H9 (cell line): ENCODE measurements at regions not wholly inside any gene's neighbourhood (a gene's known extent, or its start where the extent isn't known, plus 50 kb on each side); places are given as distances from the start of the nearest gene placed in this dataset.

Experiments used
- DNase-seq: peaks from one replicate; pipeline ENCODE4 v3.0.0-alpha.2; 2017
- H2AFZ ChIP-seq: one replicate; pipeline ENCODE4 v1.6.1; 2013; ENCODE audit warnings: mild to moderate bottlenecking, low read length, control low read depth, moderate library complexity
- H2AK5ac ChIP-seq: 2 replicates; pipeline ENCODE4 v1.6.1; 2013; ENCODE audit warnings: low read length, control low read depth, mixed read lengths; ENCODE audit not compliant: insufficient read length
- H2BK120ac ChIP-seq: one replicate; pipeline ENCODE4 v1.6.1; 2013; ENCODE audit warnings: low read depth, mild to moderate bottlenecking, low read length, control low read depth, inconsistent platforms; ENCODE audit not compliant: poor library complexity, severe bottlenecking
- H2BK12ac ChIP-seq: 2 replicates; pipeline ENCODE4 v1.6.1; 2013; ENCODE audit warnings: low read length, control low read depth, mixed read lengths, low read depth; ENCODE audit not compliant: insufficient read length
- H2BK15ac ChIP-seq: 2 replicates; pipeline ENCODE4 v1.6.1; 2013; ENCODE audit warnings: low read depth, low read length, control low read depth
- H2BK20ac ChIP-seq: one replicate; pipeline ENCODE4 v1.6.1; 2013; ENCODE audit warnings: low read depth, mild to moderate bottlenecking, low read length, control low read depth, inconsistent platforms; ENCODE audit not compliant: poor library complexity, severe bottlenecking
- H2BK5ac ChIP-seq: 2 replicates; pipeline ENCODE4 v1.6.1; 2013; ENCODE audit warnings: low read length, control low read depth, mixed read lengths; ENCODE audit not compliant: insufficient read length
- H3K14ac ChIP-seq: 2 replicates; pipeline ENCODE4 v1.6.1; 2013; ENCODE audit warnings: low read length, control low read depth; ENCODE audit not compliant: insufficient read depth
- H3K18ac ChIP-seq: 2 replicates; pipeline ENCODE4 v1.6.1; 2013; ENCODE audit warnings: low read depth, mild to moderate bottlenecking, mixed read lengths, low read length, control low read depth; ENCODE audit not compliant: insufficient read length
- H3K23ac ChIP-seq: 2 replicates; pipeline ENCODE4 v1.6.1; 2013; ENCODE audit warnings: low read length, control low read depth, mixed read lengths, low read depth; ENCODE audit not compliant: insufficient read length
- H3K23me2 ChIP-seq: 2 replicates; pipeline ENCODE4 v1.6.1; 2013; ENCODE audit warnings: low read depth, mild to moderate bottlenecking, mixed read lengths, low read length, control low read depth; ENCODE audit not compliant: insufficient read length, poor library complexity, severe bottlenecking
- H3K27ac ChIP-seq: 2 replicates; pipeline ENCODE4 v1.5.1; 2013; ENCODE audit warnings: low read length, control low read depth, mixed read lengths, low read depth; ENCODE audit not compliant: insufficient read length
- H3K27me3 ChIP-seq: 2 replicates; pipeline ENCODE4 v1.6.1; 2013; ENCODE audit warnings: low read length, control low read depth, inconsistent platforms; ENCODE audit not compliant: insufficient read depth
- H3K4ac ChIP-seq: 2 replicates; pipeline ENCODE4 v1.6.1; 2013; ENCODE audit warnings: low read depth, mild to moderate bottlenecking, control low read depth, inconsistent platforms, low read length, moderate library complexity
- H3K4me1 ChIP-seq: 2 replicates; pipeline ENCODE4 v1.6.1; 2013; ENCODE audit warnings: low read length, control low read depth, inconsistent platforms; ENCODE audit not compliant: insufficient read depth
- H3K4me2 ChIP-seq: 2 replicates; pipeline ENCODE4 v1.6.1; 2013; ENCODE audit warnings: low read length, control low read depth, mixed read lengths; ENCODE audit not compliant: insufficient read length, insufficient read depth
- H3K56ac ChIP-seq: 2 replicates; pipeline ENCODE4 v1.6.1; 2013; ENCODE audit warnings: low read depth, mild to moderate bottlenecking, mixed read lengths, low read length, control low read depth; ENCODE audit not compliant: insufficient read length
- H3K79me1 ChIP-seq: 2 replicates; pipeline ENCODE4 v1.6.1; 2013; ENCODE audit warnings: low read depth, mild to moderate bottlenecking, moderate library complexity, low read length, control low read depth, inconsistent platforms; ENCODE audit not compliant: insufficient read depth, poor library complexity, severe bottlenecking
- H3K79me2 ChIP-seq: 2 replicates; pipeline ENCODE4 v1.6.1; 2013; ENCODE audit warnings: low read length, control low read depth, inconsistent platforms; ENCODE audit not compliant: insufficient read depth
- H3K9ac ChIP-seq: 2 replicates; pipeline ENCODE4 v1.6.1; 2013; ENCODE audit warnings: low read length, control low read depth, mixed read lengths; ENCODE audit not compliant: insufficient read length; ENCODE audit errors: extremely low read depth
- H3K9me3 ChIP-seq: one replicate; pipeline ENCODE4 v1.6.1; 2013; ENCODE audit warnings: low read depth, low read length, inconsistent platforms; ENCODE audit not compliant: control insufficient read depth
- H3T11ph ChIP-seq: one replicate; pipeline ENCODE4 v1.6.1; 2013; ENCODE audit warnings: mild to moderate bottlenecking, low read length, control low read depth, inconsistent platforms
- H4K20me1 ChIP-seq: one replicate; pipeline ENCODE4 v1.6.1; 2013; ENCODE audit not compliant: control insufficient read depth, insufficient read length, insufficient read depth
- H4K5ac ChIP-seq: 2 replicates; pipeline ENCODE4 v1.6.1; 2013; ENCODE audit warnings: low read depth, mild to moderate bottlenecking, mixed read lengths, low read length, control low read depth; ENCODE audit not compliant: insufficient read length
- H4K8ac ChIP-seq: replicated peaks from 2 replicates; pipeline ENCODE4 v1.6.1; 2013; ENCODE audit warnings: low read length, control low read depth, mixed read lengths, low read depth; ENCODE audit not compliant: insufficient read length
- H4K91ac ChIP-seq: 2 replicates; pipeline ENCODE4 v1.6.1; 2013; ENCODE audit warnings: low read depth, mild to moderate bottlenecking, moderate library complexity, mixed read lengths, low read length, control low read depth; ENCODE audit not compliant: insufficient read length
- H3K27ac Mint-ChIP-seq, 3 experiments: 2 replicates in 2 of 3; 3 replicates in 1 of 3; pipeline ENCODE4 v1.8.0; 2020 to 2021; ENCODE audit warnings: mixed read lengths in 3 of 3, mild to moderate bottlenecking in 1 of 3, moderate library complexity in 1 of 3
- H3K27me3 Mint-ChIP-seq: 2 replicates; pipeline ENCODE4 v1.8.0; 2021; ENCODE audit warnings: low read depth, mild to moderate bottlenecking, moderate library complexity, mixed read lengths
- H3K36me3 Mint-ChIP-seq, 3 experiments: 2 replicates in 2 of 3; 3 replicates in 1 of 3; pipeline ENCODE4 v1.8.0; 2020 to 2021; ENCODE audit warnings: low read depth in 3 of 3, mixed read lengths in 3 of 3; ENCODE audit not compliant: insufficient read depth in 1 of 3
- H3K4me1 Mint-ChIP-seq, 2 experiments: 2 replicates each; pipeline ENCODE4 v1.8.0; 2020; ENCODE audit warnings: mixed read lengths in 2 of 2
- H3K4me3 Mint-ChIP-seq, 2 experiments: 2 replicates in 1 of 2; 3 replicates in 1 of 2; pipeline ENCODE4 v1.8.0; 2020 to 2021; ENCODE audit warnings: mild to moderate bottlenecking in 2 of 2, mixed read lengths in 2 of 2, moderate library complexity in 1 of 2
- H3K9me3 Mint-ChIP-seq, 2 experiments: 2 replicates in 1 of 2; 3 replicates in 1 of 2; pipeline ENCODE4 v1.8.0; 2020; ENCODE audit warnings: mild to moderate bottlenecking in 2 of 2, mixed read lengths in 2 of 2, moderate library complexity in 1 of 2
- CTCF ChIP-seq: fragments of 200-600 bp; sonication (generic); conservative IDR thresholded peaks from 3 replicates; pipeline ENCODE4 v1.8.0; 2021; ENCODE audit warnings: antibody characterized with exemption, mild to moderate bottlenecking
- WGBS: extraction: QIAGEN DNeasy Blood & Tissue Kit; methylation state at CpG from one replicate; pipeline ENCODE4 v1.1.7; 2013; ENCODE audit warnings: missing lambda C conversion rate, low lambda C conversion rate, mixed read lengths; ENCODE audit not compliant: insufficient read length; ENCODE audit errors: extremely low coverage; 5-methylcytosine and 5-hydroxymethylcytosine counted together

GRCh38 chr7:15828881-15829280 lies 142.4 kb upstream of the MEOX2 start:
- Histone ChIP-seq H4K5ac (no peak overlapping the region), H3K79me1 (no peaks in the 10 kb centered on the region), H4K20me1 (no peaks in the 10 kb centered on the region), H2BK120ac (no peak overlapping the region), H3K4me1 (no peaks in the 10 kb centered on the region), H3K18ac (no peak overlapping the region), H3K23me2 (no peaks in the 10 kb centered on the region), H3K27me3 (no peaks in the 10 kb centered on the region), H3K27ac (no peak overlapping the region), H3K9ac (no peak overlapping the region), H3K4me2 (no peak overlapping the region), H2AFZ (no peak overlapping the region), H3K79me2 (no peaks in the 10 kb centered on the region), H2AK5ac (no peak overlapping the region), H3T11ph (no peak overlapping the region), H2BK5ac (no peak overlapping the region), H3K9me3 (no peaks in the 10 kb centered on the region), H4K91ac (no peak overlapping the region), H2BK15ac (no peak overlapping the region), H3K14ac (no peak overlapping the region), H4K8ac (no peak overlapping the region), H3K56ac (no peak overlapping the region), H3K4ac (no peak overlapping the region), H2BK20ac (no peak overlapping the region), H2BK12ac (no peak overlapping the region), H3K23ac (no peak overlapping the region)
- Mint-ChIP-seq H3K4me1 (peaks cover 14 to 25% of the 10 kb centered on the region in 2 experiments), H3K4me3 (no peak overlapping the region), H3K27me3 (no peaks in the 10 kb centered on the region), H3K9me3 (no peaks in the 10 kb centered on the region), H3K36me3 (no peaks in the 10 kb centered on the region), H3K27ac (peak overlapping the region in 2 of 3 experiments; percentile 23 to 58; a peak in 1 of 7 replicates)
- WGBS: no CpG with 5 or more reads among the region's 3 CpGs
- DNase-seq: no peak
- TF ChIP-seq CTCF: no peak
